DMS114 treated with DMSO at 0.1 percent for 48 hours (cell line): ENCODE measurements at regions not wholly inside any gene's neighbourhood (a gene's known extent, or its start where the extent isn't known, plus 50 kb on each side); places are given as distances from the start of the nearest gene placed in this dataset.
"Not testable (repeated sequence)": the region's sequence is repeated elsewhere in the genome, so short reads cannot be mapped to it uniquely, and the experiment has no call there.

Experiments used
- DNase-seq: peaks from one replicate; lab custom pipeline; 2025; ENCODE audit not compliant: unreplicated experiment; lab: John Stamatoyannopoulos, UW

DNA sequence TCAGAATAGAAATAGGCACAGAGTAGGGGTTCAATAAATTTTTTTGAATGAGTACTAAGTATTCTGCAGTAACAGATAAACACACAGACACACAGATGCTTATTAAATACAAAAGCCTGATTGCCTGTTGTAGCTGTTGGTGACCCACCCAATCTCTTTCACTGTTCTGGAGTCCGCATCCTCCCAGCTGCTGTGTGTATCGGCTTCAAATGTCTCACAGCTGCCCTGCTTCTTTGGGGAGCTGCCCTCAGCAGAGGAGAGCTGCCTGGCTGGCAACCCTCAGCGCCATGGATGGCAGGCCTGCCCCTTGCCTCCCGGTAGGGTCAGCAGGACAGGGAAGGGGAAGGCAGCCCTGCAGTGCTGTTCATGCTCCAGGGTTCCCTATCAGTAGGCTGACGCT is 50.5 kb upstream of the PRNP start:
- DNase-seq, result no peak

DNA sequence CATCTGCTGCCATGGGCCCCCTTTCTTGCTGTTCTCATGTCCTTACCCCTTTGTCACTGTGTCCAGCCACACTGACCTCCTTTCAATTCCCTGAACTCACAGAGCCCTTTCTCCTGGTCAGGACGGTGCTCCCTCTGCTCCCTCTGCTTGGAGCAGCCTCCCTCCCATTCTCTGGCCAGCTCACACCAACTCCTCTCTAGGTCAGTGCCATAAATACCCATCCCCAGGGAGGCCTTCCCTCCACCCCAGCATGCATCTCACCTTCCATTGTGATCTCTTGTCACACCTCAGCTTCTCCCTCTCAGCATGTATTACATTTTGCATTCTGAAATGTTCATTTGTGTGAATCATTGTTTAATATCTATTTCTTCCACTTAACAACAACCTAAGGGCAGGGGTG is 50.9 kb upstream of the PRNP start:
- DNase-seq, result no peak

DNA sequence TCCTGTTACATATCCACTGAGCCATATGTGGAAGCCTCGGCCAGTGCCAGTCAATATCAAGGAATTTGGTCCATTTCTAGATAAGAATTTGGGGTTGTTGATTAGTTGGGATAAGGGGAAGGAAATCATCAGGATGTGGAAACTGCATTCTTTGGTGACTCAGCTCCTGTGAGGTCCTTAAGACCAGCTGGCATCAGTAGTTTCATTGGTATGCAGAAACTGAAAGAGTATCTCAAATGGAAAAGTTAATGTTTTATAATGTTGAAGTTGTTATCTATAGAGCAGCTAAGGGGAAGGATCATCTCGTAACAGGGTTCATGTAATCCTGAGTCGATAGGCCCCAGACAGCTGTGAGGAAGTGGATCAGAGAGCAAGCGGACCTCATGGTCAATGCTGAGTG is 52.5 kb upstream of the PRNP start:
- no peak for DNase-seq

DNA sequence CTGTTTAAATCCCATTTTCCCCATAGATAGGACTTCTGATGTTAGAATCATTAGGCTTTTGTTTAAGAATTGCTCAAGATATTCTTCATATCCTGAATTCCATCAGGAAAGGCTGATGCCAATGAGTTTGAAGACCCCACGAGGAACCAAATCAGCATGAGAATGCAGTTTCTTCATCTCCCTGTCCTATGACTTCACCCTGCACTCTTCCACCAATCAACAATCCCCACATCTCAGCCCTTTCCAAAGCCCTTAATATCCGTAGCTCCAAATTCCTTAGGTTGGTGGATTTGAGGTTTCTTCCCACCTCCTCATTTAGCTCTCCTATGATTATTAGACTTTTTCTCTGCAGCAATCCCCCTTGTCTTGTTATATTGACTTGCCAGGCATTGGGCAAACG is 52.9 kb upstream of the PRNP start:
- no peak for DNase-seq

DNA sequence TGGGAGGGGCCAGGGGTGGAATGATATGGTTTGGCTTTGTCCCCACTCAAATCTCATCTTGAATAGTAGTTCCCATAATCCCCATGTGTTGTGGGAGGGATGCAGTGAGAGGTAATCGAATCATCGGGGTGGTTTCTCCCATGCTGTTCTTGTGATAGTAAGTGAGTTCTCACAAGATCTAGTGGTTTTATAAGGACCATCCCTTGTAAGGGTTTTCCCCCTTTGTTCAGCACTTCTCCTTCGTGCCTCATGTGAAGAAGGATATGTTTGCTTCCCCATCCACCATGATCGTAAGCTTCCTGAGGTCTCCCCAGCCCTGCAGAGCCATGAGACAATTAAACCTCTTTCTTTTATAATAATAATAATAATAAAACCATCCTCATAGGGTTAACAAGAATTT is 53.4 kb upstream of the PRNP start:
- no peak for DNase-seq

DNA sequence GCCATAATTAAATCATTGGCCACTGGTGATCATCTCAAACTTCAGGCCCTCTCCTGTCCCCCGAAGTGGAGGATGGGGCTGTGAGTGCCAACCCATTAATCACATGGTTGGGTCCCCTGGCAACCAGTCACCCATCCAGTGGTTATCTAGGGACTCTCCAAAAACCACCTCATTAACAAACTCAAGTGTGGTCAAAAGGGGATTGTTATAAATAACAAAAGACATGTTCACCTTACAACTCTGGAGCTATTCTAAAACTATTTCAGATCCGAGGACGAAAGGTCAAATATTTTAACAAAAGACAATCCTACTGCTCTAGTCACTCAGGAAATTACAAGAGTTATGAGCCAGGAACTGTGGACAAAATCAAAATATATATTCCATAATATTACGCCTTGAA is 60.0 kb upstream of the PRNP start:
- DNase-seq, result no peak

DNA sequence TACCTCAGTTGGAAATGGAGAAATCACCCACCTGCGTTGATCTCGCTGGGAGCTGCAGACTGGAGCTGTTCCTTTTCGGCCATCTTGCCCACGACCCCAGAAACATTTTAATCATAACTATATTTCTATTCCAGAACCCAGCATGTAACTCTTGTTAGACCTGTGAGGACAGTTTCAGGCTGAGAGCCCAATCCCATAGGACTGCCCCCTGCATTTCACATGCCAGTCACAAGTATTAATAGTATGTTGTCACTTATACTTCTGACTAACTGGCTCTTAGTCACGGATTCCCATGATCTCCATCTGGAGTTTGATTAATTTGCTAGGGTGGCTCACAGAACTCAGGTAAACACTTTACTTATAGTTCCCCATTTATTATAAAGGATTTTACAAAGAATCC is 60.6 kb upstream of the PRNP start:
- no peak for DNase-seq

DNA sequence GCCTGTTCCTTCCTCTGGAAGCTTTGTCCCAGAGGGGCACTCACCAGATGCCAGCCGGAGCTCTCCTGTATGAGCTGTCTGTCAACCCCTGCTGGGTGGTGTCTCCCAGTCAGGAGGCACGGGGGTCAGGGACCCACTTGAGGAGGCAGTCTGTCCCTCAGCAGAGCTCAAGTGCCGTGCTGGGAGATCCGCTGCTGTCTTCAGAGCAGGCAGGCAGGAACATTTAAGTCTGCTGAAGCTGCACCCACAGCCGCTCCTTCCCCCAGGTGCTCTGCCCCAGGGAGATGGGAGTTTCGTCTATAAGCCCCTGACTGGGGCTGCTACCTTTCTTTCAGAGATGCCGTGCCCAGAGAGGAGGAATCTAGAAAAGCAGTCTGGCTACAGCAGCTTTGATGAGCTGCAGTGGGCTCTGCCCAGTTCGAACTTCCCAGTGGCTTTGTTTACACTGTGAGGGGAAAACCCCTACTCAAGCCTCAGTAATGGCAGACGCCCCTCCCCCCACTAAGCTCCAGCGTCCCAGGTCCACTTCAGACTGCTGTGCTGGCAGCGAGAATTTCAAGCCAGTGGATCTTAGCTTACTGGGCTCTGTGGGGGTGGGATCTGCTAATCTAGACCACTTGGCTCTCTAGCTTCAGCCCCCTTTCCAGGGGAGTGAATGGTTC is 61.5 kb upstream of the PRNP start:
- not testable (repeated sequence) for DNase-seq

DNA sequence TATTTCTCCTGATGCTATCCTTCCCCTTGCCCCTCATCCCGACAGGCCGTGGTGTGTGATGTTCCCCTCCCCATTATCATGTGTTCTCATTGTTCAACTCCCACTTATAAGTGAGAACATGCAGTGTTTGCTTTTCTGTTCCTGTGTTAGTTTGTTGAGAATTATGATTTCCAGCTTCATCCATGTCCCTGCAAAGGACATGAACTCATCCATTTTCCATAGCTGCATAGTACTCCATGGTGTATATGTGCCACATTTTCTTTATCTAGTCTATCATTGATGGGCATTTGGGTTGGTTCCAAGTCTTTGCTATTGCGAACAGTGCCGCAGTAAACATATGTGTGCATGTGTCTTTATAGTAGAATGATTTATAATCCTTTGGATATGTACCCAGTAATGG is 67.1 kb upstream of the PRNP start:
- not testable (repeated sequence) for DNase-seq

DNA sequence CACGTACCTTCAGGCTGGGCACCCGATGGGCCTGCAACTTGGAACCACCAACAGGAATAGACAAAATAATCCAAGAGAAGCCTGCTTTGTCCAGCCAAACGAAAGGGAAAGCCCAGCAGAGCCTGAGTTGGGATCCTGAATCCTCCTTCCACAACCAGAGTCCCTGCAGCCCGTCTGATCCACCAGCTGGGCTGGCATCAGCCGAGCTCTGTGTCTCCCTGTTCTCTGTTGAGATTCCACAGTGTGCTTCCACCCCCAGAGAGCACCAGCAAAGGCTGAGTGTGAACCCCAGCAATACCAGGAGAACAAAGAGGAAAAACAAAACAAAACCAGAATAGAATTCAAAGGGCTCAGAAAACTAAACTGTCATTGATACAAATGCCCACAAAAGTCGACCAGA is 68.8 kb upstream of the PRNP start:
- DNase-seq, result no peak

DNA sequence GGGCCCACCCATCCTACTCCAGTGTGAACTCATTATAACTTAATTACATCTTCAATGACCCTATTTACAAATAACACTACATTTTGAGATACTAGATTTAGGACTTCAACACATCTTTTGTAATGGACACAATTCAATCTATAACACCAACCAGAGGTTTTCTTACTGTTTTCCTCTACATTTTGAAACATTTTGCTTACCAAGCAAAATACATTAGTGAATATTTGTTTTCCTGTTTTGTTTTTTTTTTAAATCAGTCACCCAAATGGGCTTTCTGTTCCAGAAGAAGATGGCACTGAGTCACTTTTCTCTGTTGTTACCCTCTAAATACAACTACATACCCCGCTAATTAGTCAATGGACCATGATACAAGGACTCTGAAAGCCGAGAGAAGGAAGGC is 69.2 kb upstream of the PRNP start:
- DNase-seq, result no peak

DNA sequence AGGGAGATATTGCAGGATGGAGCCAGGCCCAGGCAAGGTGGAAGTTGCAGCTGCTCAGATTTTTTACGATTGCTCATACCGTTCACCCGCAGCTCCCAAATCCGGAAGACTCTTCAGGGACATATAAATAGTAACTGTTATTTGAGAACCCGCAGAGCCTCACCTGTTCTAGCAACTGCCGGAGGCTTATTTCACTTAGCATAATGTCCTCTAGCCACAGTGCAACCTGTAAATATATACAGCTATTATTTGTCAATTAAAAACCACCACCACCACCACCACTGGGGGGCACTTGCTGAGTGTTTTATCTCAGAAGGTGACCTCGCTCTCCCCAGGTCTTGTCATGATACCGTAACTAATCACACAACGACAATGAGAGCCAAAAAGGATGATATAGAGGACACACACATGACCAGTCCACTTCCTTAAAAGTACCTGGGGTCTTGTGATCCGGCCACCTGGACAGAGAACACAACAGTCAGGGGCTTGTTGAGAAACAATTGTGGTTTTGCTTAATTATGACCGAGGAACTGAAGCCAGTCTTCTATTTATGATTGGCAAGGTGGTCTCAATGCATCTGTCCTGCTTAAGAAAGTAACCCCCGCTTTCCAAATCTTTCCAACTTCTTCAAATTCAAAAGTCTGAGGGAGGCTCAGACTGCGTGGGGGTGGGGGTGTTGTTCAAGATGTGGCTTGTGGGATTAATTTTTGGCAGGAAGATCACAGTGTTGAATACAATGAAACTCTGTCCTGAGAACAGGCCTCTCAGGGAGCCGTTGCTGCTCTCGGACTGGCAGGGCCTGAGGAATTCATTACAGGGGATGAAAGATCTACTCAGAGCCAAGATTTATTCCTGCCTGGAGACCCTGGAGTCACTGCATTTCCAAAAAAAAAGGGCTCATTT is 72.3 kb upstream of the PRNP start:
- no peak for DNase-seq

DNA sequence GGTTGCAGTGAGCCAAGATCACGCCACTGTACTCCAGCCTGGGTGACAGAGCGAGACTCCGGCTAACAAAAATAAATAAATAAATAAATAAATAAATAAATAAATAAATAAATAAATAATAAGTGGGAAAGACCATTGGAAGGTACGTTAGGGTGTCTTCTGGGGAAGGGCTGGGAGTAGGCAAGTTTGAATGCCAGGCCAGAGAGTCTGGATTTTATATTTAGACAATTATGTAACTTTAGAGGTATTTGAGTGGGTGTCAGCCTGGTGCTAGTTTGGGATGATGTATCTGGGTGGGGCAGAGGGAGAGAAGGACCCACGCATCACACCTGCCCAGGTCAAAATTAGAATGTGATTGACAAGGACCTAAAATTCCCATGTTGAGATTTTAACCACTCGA is 73.1 kb upstream of the PRNP start:
- DNase-seq, result no peak

DNA sequence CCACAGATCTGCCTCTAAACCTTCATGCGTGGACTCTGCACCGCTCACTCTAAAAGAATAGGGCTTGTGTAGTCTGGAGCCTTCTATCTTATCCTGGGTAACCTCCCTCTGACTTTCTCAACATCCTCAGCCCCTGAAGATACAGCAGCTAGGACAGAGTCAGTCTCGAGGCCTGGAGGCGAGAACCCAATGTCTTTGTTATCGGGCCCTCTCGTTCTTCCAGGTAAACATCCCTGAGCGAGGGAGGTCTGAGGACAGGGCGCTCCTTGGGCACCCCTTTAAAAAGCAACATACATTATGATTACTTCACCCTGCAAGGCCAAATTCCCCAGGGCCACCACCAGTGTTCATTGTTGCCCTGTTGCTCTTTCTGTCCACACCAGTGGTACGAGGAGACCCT is 75.4 kb upstream of the PRNP start:
- no peak for DNase-seq

DNA sequence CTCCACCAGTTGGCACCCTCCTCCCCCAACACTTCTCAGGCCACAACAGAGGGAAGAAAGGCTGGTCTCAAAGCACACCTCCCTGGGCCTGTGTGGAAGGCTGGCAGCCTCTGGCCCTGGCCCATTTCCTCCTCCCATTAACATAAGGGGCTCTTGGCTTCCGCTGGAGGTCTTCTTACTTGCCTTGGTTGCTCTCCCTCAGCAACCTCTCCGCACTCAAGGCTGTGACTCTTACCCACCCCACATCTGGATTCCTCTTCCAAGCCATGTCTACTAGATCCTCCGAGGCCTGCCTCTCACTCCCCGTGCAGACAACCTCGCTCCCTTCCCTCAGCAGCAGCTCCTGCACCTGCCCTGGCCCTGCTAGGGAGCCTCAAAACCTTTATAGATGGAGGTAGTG is 76.7 kb upstream of the PRNP start:
- DNase-seq, result no peak

DNA sequence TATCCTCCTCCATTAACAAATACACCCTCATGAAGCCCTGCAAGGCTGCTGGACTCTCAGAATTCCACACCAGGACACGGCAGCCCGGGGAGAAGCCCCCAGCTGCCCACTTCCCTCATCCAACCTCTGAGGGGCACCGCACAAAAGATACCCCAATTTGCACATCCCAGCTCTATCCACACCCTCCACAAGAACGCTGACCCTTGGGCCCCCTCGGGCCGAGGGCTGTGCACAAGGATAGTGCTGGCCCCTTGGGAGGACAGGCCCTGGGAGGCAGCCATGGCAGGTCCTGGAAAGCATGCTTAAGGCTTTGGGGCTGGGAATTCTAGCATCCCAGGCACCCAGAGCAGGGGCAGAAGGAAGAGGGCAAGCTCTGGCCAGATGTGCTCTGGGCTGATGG is 77.4 kb upstream of the PRNP start:
- DNase-seq, result no peak

DNA sequence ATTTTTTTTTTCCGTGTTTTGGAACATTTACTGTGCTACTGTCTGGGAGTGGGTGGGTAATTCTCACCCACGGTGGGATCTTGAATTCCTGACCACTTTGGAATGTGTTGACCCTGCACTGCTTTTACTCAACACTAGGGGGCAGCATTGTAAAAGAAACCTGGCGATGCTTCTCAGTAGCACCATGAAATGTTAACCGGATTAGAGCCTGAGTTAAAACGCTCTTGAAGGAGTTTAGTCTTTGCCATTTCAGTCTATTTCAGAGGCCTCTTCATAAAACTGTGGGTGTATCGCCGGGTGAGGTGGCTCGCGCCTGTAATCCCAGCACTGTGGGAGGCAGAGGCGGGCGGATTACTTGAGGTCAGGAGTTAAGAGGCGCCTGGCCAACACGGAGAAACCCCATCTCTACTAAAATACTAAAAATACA is 79.0 kb upstream of the PRNP start:
- DNase-seq, result peak; percentile 44

DNA sequence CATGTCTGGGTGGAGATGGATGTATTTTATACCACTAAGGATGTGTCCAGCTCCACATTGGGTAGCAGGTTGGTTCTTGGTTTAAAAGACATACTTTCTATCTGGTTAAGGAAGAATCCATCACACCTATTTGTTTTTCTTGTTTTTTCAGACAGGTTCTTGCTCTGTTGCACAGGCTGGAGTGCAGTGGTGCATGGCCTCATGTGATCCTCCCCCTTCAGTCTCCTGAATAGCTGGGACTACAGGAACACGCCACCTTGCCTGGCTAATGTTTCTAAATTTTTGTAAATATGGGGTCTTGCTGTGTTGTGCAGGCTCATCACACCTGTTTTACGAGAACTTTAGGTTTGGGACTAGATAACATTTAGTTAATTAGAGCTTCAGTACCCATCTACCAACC is 80.2 kb upstream of the PRNP start:
- DNase-seq, result no peak

DNA sequence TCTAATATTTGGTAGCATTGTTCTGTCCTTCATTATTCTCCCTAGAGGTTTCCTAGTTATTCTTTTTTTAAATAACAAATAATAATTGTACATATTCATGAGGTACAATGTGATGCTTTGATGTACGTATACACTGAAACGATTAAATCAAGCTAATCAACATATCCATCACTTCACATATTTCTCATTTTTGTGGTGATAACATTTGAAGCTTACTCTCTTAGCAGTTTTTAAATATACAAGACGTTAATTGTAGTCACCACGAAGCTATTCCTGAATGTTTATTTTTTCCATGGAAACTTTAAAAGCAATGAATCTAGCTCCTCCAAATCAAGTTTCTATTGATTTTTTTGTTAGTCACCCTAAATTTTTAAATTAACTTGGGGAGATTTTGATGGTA is 81.1 kb upstream of the PRNP start:
- DNase-seq, result no peak

DNA sequence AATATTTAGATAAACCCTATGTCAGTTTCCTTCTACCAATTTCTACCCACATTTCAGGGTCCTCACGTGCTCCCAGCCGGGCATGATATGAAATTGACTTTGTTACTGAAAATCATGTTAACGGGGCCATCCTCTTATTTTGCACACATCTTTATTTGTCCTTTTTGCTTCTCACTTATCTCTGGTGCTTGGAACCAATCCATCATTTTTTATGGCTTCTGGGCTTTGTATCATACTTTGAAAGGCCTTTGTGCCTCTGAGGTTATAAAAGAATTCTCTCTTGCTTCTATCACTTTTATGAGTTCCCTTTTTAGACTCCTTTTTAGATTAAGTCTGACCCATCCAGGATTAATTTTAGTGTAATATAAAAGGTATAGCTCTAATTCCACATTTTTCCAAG is 81.7 kb upstream of the PRNP start:
- no peak for DNase-seq

DNA sequence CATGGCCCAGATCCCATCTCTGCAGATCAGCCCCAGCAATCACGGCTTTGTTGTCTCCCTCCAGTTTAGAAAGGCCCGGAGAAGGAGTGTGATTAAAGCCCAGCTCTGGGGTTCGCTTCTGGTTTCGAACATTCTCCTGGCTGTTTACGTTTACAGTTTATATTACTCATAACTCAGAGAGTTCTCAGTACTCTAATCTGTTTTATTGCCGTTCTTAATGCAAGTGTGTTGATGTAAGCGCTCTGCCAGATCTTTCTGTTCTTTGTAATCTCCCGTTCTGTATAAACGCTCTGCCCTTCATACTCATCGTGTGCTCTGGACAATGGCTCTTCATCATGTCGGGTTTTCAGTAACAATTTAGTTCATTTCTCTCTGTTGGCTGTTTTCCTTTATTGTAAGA is 82.5 kb upstream of the PRNP start:
- DNase-seq, result no peak

DNA sequence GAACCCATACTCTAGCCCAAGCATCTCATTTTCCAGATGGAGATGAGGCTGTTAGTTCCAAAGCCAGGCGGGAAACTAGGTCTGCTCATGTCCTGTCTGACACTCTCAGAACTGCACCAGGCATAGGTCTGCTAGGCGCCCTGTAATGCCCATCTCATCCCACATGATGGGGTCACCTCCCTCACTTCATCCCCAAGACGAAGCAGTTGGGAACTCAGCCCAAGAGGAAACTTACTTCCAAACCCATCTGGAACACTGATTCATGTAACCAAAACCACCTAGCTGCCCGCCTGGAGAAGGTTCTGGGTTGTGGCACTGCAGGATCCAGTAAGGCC is 84.0 kb upstream of the PRNP start:
- DNase-seq, result no peak
